Uterus (tissue), 2 donors: ENCODE measurements at regions not wholly inside any gene's neighbourhood (a gene's known extent, or its start where the extent isn't known, plus 50 kb on each side); places are given as distances from the start of the nearest gene placed in this dataset.

Source experiments
- CTCF ChIP-seq, 4 experiments: fragments of 200-600 bp in 2 of 4; fragments of 450-650 bp in 2 of 4; sonication (generic) in 2 of 4; IDR thresholded peaks; one replicate each; pipeline ENCODE4 v1.5.1; 2016 to 2019; ENCODE audit warnings: antibody characterized with exemption in 4 of 4, mild to moderate bottlenecking in 2 of 4, moderate library complexity in 1 of 4
- POLR2A ChIP-seq, 2 donors: fragments of 450-650 bp; IDR thresholded peaks; one replicate each; pipeline ENCODE4 v1.6.1; 2016; ENCODE audit warnings: antibody characterized with exemption in 2 of 2, mild to moderate bottlenecking in 1 of 2, moderate library complexity in 1 of 2

- TF ChIP-seq CTCF (IDR thresholded peaks at IDR 0.05) = no peak
- TF ChIP-seq POLR2A (IDR thresholded peaks at IDR 0.05) = no peak
Measured at GRCh38 chr2:215885536-215885935, 127.8 kb downstream of the MREG start.
